CD14-positive monocyte (primary cell): ENCODE measurements at regions not wholly inside any gene's neighbourhood (a gene's known extent, or its start where the extent isn't known, plus 50 kb on each side); places are given as distances from the start of the nearest gene placed in this dataset.

ENCODE experiments used
- DNase-seq, 3 donors: peaks; one replicate each; pipeline ENCODE4 v3.0.0-alpha.2; 2011 to 2022
- H2AFZ ChIP-seq: 2 replicates; pipeline ENCODE4 v1.6.0; 2012; ENCODE audit warnings: mild to moderate bottlenecking, low read depth, low read length, inconsistent platforms; ENCODE audit not compliant: insufficient read depth, poor library complexity, severe bottlenecking
- H3K27ac ChIP-seq, 2 donors: 1 replicate in 1 of 2; 2 replicates in 1 of 2; pipeline ENCODE4 v1.5.1; 2012 to 2013; ENCODE audit warnings: low read length in 2 of 2, control low read depth in 1 of 2, inconsistent platforms in 1 of 2, low read depth in 1 of 2, mild to moderate bottlenecking in 1 of 2
- H3K27me3 ChIP-seq, 2 donors: one replicate each; pipeline versions ENCODE4 v1.6.0 to v1.6.1; 2011 to 2013; ENCODE audit warnings: low read length in 2 of 2; ENCODE audit not compliant: control insufficient read depth in 2 of 2, insufficient read depth in 2 of 2
- H3K36me3 ChIP-seq, 2 donors: replicated peaks in 1 of 2; 1 replicate in 1 of 2; 2 replicates in 1 of 2; pipeline versions ENCODE4 v1.5.1 to v1.6.1; 2012 to 2013; ENCODE audit warnings: low read length in 2 of 2, control low read depth in 1 of 2, inconsistent platforms in 1 of 2, mild to moderate bottlenecking in 1 of 2; ENCODE audit not compliant: insufficient read depth in 2 of 2, control insufficient read depth in 1 of 2
- H3K4me1 ChIP-seq, 2 donors: 1 replicate in 1 of 2; 2 replicates in 1 of 2; pipeline versions ENCODE4 v1.5.1 to v1.6.1; 2012 to 2013; ENCODE audit warnings: low read length in 2 of 2, control low read depth in 1 of 2, inconsistent platforms in 1 of 2, mild to moderate bottlenecking in 1 of 2, moderate library complexity in 1 of 2; ENCODE audit not compliant: insufficient read depth in 2 of 2, control insufficient read depth in 1 of 2
- H3K4me2 ChIP-seq: replicated peaks from 2 replicates; pipeline ENCODE3; 2012; ENCODE audit warnings: low read length, moderate library complexity, mild to moderate bottlenecking; ENCODE audit not compliant: poor library complexity, severe bottlenecking; ENCODE audit errors: extremely low read depth
- H3K4me3 ChIP-seq, 3 experiments: fragments of 200-600 bp in 1 of 3; sonication (generic) in 1 of 3; replicated peaks in 1 of 3; 1 replicate in 2 of 3; 2 replicates in 1 of 3; pipeline ENCODE4 v1.5.1; 2011 to 2013; ENCODE audit warnings: low read length in 3 of 3, mild to moderate bottlenecking in 3 of 3, control low read depth in 2 of 3, low read depth in 2 of 3, inconsistent platforms in 1 of 3, moderate library complexity in 1 of 3
- H3K79me2 ChIP-seq: 2 replicates; pipeline ENCODE4 v1.6.0; 2012; ENCODE audit warnings: mild to moderate bottlenecking, control low read depth, inconsistent platforms, low read length, moderate library complexity; ENCODE audit not compliant: insufficient read depth
- H3K9ac ChIP-seq: 2 replicates; pipeline ENCODE4 v1.6.0; 2017; ENCODE audit warnings: low read length, mild to moderate bottlenecking; ENCODE audit not compliant: insufficient read depth, poor library complexity, severe bottlenecking
- H3K9me3 ChIP-seq, 2 donors: replicated peaks in 1 of 2; 1 replicate in 1 of 2; 2 replicates in 1 of 2; pipeline versions ENCODE4 v1.5.1 to v1.6.1; 2012 to 2013; ENCODE audit warnings: low read length in 2 of 2, control low read depth in 1 of 2; ENCODE audit not compliant: control insufficient read depth in 1 of 2, insufficient read depth in 1 of 2
- H4K20me1 ChIP-seq: 2 replicates; pipeline ENCODE4 v1.6.0; 2012; ENCODE audit warnings: mild to moderate bottlenecking, low read length, control low read depth, moderate library complexity; ENCODE audit not compliant: insufficient read depth
- H3K27ac Mint-ChIP-seq, 7 donors: one replicate each; pipeline ENCODE4 v1.8.0; 2020; ENCODE audit warnings: mild to moderate bottlenecking in 7 of 7, mixed read lengths in 7 of 7, moderate library complexity in 6 of 7, inconsistent platforms in 2 of 7
- H3K27me3 Mint-ChIP-seq, 3 donors: one replicate each; pipeline ENCODE4 v1.8.0; 2021 to 2022; ENCODE audit warnings: low read depth in 3 of 3, mild to moderate bottlenecking in 3 of 3, mixed read lengths in 3 of 3, moderate library complexity in 3 of 3, inconsistent platforms in 1 of 3
- H3K36me3 Mint-ChIP-seq, 2 donors: one replicate each; pipeline ENCODE4 v1.8.0; 2020; ENCODE audit warnings: mixed read lengths in 2 of 2, inconsistent platforms in 1 of 2, mild to moderate bottlenecking in 1 of 2
- H3K4me1 Mint-ChIP-seq: one replicate; pipeline ENCODE4 v1.8.0; 2020; ENCODE audit warnings: mild to moderate bottlenecking, mixed read lengths
- H3K4me3 Mint-ChIP-seq, 2 donors: one replicate each; pipeline ENCODE4 v1.8.0; 2020; ENCODE audit warnings: mild to moderate bottlenecking in 2 of 2, mixed read lengths in 2 of 2, moderate library complexity in 1 of 2
- H3K9me3 Mint-ChIP-seq, 7 donors: one replicate each; pipeline ENCODE4 v1.8.0; 2020 to 2022; ENCODE audit warnings: mixed read lengths in 7 of 7, mild to moderate bottlenecking in 6 of 7, moderate library complexity in 6 of 7, inconsistent platforms in 2 of 7
- CTCF ChIP-seq: fragments of 200-600 bp; IDR thresholded peaks from one replicate; pipeline ENCODE4 v1.8.0; 2022; ENCODE audit warnings: antibody characterized with exemption, mild to moderate bottlenecking
- WGBS: methylation state at CpG from one replicate; pipeline ENCODE4 v1.1.5; 2013; ENCODE audit warnings: missing lambda C conversion rate; ENCODE audit not compliant: insufficient coverage; 5-methylcytosine and 5-hydroxymethylcytosine counted together
- intact Hi-C, 2 donors: fragments of 100-400 bp; cut with micrococcal nuclease; formaldehyde crosslinking; loops; one replicate each; pipeline versions ENCODE4 v1.15.0 to v1.15.1; 2023

DNA sequence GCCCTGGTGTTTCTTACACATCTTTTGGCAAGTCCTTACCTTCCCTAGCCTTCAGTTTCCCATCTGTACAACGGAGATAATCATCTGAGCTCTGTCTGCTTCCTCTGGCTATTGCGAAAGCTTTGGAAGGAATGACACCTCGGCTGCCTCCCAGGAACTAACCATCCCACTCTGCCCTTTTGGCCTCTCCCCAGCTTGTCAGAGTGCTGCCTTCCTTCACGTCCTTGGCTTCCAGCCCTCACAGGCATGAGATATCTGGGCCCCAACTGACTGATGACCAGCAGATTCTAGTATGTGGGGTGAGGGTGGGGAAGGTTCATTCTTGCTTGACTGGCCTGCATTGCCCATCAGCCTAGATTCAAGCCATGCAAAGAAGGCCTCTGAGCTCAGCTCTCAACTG lies 253.1 kb upstream of the FGGY start:
- Mint-ChIP-seq H3K36me3 (no peaks in the 10 kb centered on the region), H3K9me3 (peaks cover 0 to 2% (median 0%) of the 10 kb centered on the region in 7 donors), H3K27ac (no peak overlapping the region), H3K4me1 (peaks cover 18% of the 10 kb centered on the region), H3K27me3 (peaks cover 0 to 3% (median 2%) of the 10 kb centered on the region in 3 donors), H3K4me3 (no peak overlapping the region)
- Histone ChIP-seq H3K27ac (no peak overlapping the region), H4K20me1 (no peaks in the 10 kb centered on the region), H3K4me2 (no peak overlapping the region), H3K79me2 (no peaks in the 10 kb centered on the region), H3K4me3 (no peak overlapping the region), H3K9ac (no peak overlapping the region), H3K36me3 (no peaks in the 10 kb centered on the region), H3K4me1 (peaks cover 3 to 6% of the 10 kb centered on the region in 2 donors), H2AFZ (no peak overlapping the region), H3K9me3 (no peaks in the 10 kb centered on the region), H3K27me3 (no peaks in the 10 kb centered on the region)
- DNase-seq = no peak
- 7% methylated on average over 3 of the region's 4 CpGs for WGBS
- TF ChIP-seq CTCF = no peak
- intact Hi-C loops = no loop called here

DNA sequence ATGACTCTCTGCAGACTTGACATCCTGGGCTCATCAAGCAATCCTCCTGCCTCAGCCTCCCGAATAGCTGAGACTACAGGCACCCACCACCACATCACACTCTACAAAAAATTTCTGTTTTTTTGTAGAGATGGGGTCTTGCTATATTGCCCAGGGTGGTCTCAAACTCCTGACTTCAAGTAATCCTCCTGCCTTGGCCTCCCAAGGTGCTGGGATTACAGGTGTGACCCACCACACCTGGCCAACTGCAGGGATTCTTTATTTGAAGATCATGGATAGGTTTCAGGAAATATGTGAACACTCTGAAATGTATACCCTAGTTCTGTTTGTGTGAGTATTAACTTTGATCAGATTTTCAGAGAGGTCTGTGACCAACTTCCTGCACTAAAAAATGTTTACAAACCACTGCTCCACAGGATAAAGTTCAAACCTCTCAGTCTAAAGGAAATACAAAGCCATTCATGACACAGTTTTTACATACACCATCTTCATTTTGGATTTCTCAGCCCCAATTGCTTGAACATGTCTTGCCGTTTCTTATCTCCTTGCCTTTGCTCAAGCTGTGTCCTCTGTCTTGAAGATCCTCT lies 252.3 kb upstream of the FGGY start:
- Histone ChIP-seq H3K4me2 (no peak overlapping the region), H3K79me2 (no peaks in the 10 kb centered on the region), H3K27ac (no peak overlapping the region), H3K4me3 (no peak overlapping the region), H2AFZ (no peak overlapping the region), H3K9ac (no peak overlapping the region), H3K27me3 (no peaks in the 10 kb centered on the region), H3K4me1 (peaks cover 3 to 6% of the 10 kb centered on the region in 2 donors), H3K9me3 (no peaks in the 10 kb centered on the region), H4K20me1 (no peaks in the 10 kb centered on the region), H3K36me3 (no peaks in the 10 kb centered on the region)
- peaks cover 0 to 3% (median 2%) of the 10 kb centered on the region in 3 donors for H3K27me3 Mint-ChIP-seq
- 67% methylated on average over 1 of the region's 2 CpGs for WGBS
- intact Hi-C loops = no loop called here
- H3K27ac Mint-ChIP-seq = no peak overlapping the region
- no peak for TF ChIP-seq CTCF
- no peak for DNase-seq
- no peak overlapping the region for H3K4me3 Mint-ChIP-seq
- H3K4me1 Mint-ChIP-seq = peaks cover 18% of the 10 kb centered on the region
- no peaks in the 10 kb centered on the region for H3K36me3 Mint-ChIP-seq
- H3K9me3 Mint-ChIP-seq = peaks cover 0 to 4% (median 0%) of the 10 kb centered on the region in 7 donors
